ENCODE measurements at regions not wholly inside any gene's neighbourhood (a gene's known extent, or its start where the extent isn't known, plus 50 kb on each side); places are given as distances from the start of the nearest gene placed in this dataset.

DNA sequence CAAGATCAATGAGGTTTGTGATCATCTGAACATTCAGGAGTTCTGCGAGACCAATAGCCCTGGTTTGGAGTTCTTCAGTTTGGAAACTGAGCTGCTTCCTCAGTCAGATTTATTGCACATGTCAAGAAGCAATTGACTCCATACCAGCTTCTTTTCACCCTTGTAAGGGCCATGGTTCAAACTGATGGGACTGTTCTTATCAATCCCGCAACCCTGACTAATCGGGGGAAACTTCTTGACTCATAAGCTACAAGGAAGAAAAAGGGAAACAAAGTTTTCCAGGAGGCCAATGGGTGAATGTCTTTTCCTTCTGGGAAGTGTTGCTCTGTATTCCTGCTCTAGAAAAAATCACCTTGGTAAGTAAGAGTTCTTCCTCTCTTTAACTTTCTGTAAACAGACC is 187.9 kb downstream of the MIS18A start:
- Histone ChIP-seq H3K36me3 (no peaks in the 10 kb centered on the region), H3K9me3 (no peaks in the 10 kb centered on the region), H3K27ac (no peak overlapping the region), H3K4me3 (no peak overlapping the region), H3K4me1 (no peaks in the 10 kb centered on the region), H3K27me3 (no peaks in the 10 kb centered on the region)
- TF ChIP-seq POLR2A (IDR thresholded peaks at IDR 0.05), result no peak
- TF ChIP-seq EP300 (IDR thresholded peaks at IDR 0.05), result no peak
- DNase-seq, result no peak
- no peak for ATAC-seq (ENCODE audit: low FRiP score in 2 of 2)
- 91 to 94% methylated on average over 3 of the region's 3 CpGs for WGBS, 2 donors

DNA sequence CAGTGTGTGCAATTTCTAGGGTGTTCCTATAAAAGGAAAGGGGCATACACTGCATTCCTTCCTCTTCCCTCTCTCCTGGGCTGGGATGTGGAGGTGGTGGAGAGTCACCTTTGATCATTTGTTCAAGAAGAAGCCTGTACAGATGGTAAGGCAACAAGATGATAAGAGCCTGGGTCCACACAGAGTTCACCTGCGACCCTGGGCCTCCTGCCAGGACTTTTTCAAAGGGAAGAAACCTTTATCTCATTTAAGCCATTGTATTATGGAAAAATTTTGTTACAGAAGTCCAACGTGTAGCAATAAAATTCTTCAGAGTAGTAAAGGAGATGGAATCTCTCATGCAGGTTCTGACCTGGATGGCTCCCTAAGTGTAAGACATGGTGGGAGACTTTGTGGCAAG is 189.1 kb downstream of the MIS18A start:
- H3K36me3 ChIP-seq, result no peaks in the 10 kb centered on the region
- WGBS, 2 donors, result 61 to 62% methylated on average over 2 of the region's 2 CpGs
- H3K4me3 ChIP-seq, result no peak overlapping the region
- no peak overlapping the region for H3K27ac ChIP-seq
- H3K27me3 ChIP-seq, result no peaks in the 10 kb centered on the region
- DNase-seq (no peak), ATAC-seq (ENCODE audit: low FRiP score in 2 of 2) (no peak)
- no peaks in the 10 kb centered on the region for H3K9me3 ChIP-seq
- no peaks in the 10 kb centered on the region for H3K4me1 ChIP-seq
- TF ChIP-seq, protein P1, sequence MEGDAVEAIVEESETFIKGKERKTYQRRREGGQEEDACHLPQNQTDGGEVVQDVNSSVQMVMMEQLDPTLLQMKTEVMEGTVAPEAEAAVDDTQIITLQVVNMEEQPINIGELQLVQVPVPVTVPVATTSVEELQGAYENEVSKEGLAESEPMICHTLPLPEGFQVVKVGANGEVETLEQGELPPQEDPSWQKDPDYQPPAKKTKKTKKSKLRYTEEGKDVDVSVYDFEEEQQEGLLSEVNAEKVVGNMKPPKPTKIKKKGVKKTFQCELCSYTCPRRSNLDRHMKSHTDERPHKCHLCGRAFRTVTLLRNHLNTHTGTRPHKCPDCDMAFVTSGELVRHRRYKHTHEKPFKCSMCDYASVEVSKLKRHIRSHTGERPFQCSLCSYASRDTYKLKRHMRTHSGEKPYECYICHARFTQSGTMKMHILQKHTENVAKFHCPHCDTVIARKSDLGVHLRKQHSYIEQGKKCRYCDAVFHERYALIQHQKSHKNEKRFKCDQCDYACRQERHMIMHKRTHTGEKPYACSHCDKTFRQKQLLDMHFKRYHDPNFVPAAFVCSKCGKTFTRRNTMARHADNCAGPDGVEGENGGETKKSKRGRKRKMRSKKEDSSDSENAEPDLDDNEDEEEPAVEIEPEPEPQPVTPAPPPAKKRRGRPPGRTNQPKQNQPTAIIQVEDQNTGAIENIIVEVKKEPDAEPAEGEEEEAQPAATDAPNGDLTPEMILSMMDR (IDR thresholded peaks at IDR 0.05), result no peak
- TF ChIP-seq POLR2A (IDR thresholded peaks at IDR 0.05) (no peak), POLR2AphosphoS5 (IDR thresholded peaks at IDR 0.05) (no peak), EP300 (IDR thresholded peaks at IDR 0.05) (no peak)

DNA sequence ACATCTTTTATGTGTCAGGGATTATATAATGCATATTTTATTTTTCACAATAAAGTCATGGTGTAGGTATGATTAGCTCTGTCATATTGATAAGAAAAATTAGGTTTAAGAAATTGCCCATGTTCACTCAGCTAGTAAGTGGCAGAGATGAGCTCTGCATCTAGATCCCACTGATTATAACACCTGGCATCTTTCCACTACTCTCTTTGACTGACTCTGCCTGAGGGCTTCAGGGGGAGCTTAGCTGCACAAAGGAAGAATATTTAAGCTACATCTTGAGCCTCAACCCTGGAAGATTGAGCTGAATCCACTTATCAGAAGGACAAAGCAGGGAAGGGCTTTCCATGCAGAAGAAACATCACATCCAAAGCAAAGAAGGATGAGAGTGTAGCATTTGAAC is 190.4 kb downstream of the MIS18A start:
- DNase-seq (no peak), ATAC-seq (ENCODE audit: low FRiP score in 2 of 2) (no peak)
- H3K4me1 ChIP-seq, result no peaks in the 10 kb centered on the region
- TF ChIP-seq POLR2AphosphoS5 (IDR thresholded peaks at IDR 0.05) (no peak), EP300 (IDR thresholded peaks at IDR 0.05) (no peak), POLR2A (IDR thresholded peaks at IDR 0.05) (no peak)
- TF ChIP-seq, protein P1 (IDR thresholded peaks at IDR 0.05), result no peak
- no peaks in the 10 kb centered on the region for H3K27me3 ChIP-seq
- no peaks in the 10 kb centered on the region for H3K9me3 ChIP-seq
- no peak overlapping the region for H3K4me3 ChIP-seq
- H3K27ac ChIP-seq, result no peak overlapping the region
- H3K36me3 ChIP-seq, result no peaks in the 10 kb centered on the region

DNA sequence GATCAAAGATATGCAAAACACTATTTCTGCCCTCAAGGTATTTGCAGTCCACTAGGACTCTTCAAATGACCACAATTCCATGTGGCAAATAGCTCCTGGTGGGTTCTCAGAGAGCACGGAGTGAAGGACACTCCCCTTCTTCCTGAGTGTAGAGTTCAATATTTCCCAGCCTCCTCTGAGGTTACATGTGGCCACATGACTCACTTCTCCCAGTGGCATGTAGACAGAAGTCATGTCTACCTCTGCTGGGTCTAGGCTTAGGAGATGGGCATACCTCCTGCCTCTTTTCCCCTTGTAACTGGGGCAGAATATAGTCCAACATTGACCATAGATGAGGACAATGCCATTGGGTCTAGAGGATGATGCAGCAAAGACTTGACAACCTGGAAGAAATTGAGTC is 191.4 kb downstream of the MIS18A start:
- 38% methylated on average over 1 of the region's 1 CpG for WGBS, 2 donors
- ATAC-seq (ENCODE audit: low FRiP score in 2 of 2), result no peak
- H3K4me1 ChIP-seq, result no peaks in the 10 kb centered on the region
- H3K27me3 ChIP-seq, result no peaks in the 10 kb centered on the region
- no peak overlapping the region for H3K4me3 ChIP-seq
- no peaks in the 10 kb centered on the region for H3K9me3 ChIP-seq
- DNase-seq, result no peak
- TF ChIP-seq POLR2A (IDR thresholded peaks at IDR 0.05) (no peak), POLR2AphosphoS5 (IDR thresholded peaks at IDR 0.05) (no peak), EP300 (IDR thresholded peaks at IDR 0.05) (no peak)
- TF ChIP-seq, protein P1 (IDR thresholded peaks at IDR 0.05), result no peak
- no peak overlapping the region for H3K27ac ChIP-seq
- H3K36me3 ChIP-seq, result no peaks in the 10 kb centered on the region

DNA sequence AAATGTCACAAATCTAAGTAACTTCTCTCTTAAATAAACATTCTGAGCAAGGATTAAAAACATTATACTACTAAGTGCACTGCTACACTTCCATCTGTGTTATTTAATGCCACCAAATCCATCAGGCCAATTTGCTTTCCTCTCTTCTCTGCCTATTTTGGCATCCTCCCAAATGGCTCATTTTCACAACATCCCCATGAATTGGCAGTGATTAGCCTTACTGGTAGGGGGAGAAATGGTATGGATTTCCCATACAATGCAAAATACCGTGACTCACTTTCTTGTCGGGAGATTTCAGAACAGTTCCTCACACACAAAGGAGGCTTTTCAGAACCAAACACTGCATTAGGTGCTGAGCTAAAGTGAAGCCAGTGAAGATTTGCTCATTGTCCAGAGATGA is 195.7 kb downstream of the MIS18A start:
- DNase-seq (no peak), ATAC-seq (ENCODE audit: low FRiP score in 2 of 2) (no peak)
- WGBS, 2 donors, result 46 to 73% methylated on average over 2 of the region's 2 CpGs
- no peaks in the 10 kb centered on the region for H3K9me3 ChIP-seq
- H3K4me1 ChIP-seq, result no peaks in the 10 kb centered on the region
- no peak overlapping the region for H3K4me3 ChIP-seq
- TF ChIP-seq POLR2A (IDR thresholded peaks at IDR 0.05) (no peak), EP300 (IDR thresholded peaks at IDR 0.05) (no peak), POLR2AphosphoS5 (IDR thresholded peaks at IDR 0.05) (no peak)
- TF ChIP-seq, protein P1 (IDR thresholded peaks at IDR 0.05), result no peak
- H3K36me3 ChIP-seq, result no peaks in the 10 kb centered on the region
- H3K27me3 ChIP-seq, result no peaks in the 10 kb centered on the region
- H3K27ac ChIP-seq, result no peak overlapping the region

Data from upper lobe of left lung (tissue), 6 donors.